HG03558 (cell line): ENCODE measurements at regions not wholly inside any gene's neighbourhood (a gene's known extent, or its start where the extent isn't known, plus 50 kb on each side); places are given as distances from the start of the nearest gene placed in this dataset.

Experiments
- ATAC-seq: cut with Tn5 transposase; IDR thresholded peaks from one replicate; pipeline ENCODE4 v1.9.1; 2021; ENCODE audit warnings: moderate number of reproducible peaks; ENCODE audit not compliant: unreplicated experiment; ENCODE audit errors: extremely low read depth

DNA sequence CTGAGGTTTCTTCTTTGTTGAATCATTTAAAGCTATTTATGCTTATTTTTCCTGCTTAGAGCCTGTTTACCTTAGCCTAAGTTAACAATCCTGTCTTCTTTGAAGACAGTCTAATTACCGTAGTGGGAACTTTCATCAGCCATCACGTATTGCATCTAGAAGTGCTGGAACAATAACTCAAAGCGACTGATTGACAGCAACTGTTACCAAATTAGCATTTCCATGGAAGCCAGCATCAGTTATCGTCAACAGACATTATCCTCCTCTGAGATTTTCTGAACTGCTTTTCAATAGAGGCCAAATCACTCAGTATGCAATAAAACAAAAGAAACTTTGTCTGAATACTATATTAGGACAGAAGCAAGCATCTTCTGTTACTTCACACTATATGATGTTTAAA lies 433.3 kb upstream of the SLITRK1 start:
- ATAC-seq, result no peak

DNA sequence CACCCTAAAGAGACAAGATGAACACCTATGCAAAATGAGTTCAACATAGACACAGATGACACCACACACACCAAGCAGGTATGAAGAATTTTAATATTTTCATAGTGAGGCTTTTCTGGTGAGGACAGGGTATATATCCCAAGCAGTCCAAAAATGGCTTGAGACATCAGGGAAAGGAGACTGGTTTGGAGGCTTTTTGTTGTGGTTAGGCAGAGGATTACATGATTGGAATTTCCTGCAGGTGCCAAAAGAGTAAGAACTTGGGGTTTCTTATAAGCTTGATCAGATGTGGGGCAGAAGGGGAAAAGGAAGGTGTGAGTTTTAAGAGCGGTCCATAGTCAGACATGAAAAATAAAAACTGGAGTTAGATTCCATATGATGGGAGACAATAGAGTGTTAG lies 420.8 kb upstream of the SLITRK1 start:
- no peak for ATAC-seq

DNA sequence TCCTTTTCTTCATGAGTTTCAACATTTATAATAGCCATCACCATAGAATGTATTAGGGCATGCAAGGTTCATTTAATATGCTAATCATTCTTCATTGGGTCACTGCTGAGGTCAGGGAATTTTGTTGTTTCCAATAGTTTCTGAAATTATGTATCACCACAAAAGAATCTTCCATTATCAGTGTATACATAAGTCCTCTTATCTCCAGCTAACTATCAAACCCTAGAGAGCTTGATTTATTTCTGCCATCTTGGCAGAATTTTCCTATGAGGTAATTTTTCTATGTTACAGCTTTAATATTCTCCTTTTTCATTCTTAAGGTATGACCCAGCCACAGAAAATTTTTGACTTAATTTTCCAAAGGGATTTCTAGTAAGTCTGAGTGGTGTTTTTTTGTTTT lies 415.0 kb upstream of the SLITRK1 start:
- no peak for ATAC-seq

DNA sequence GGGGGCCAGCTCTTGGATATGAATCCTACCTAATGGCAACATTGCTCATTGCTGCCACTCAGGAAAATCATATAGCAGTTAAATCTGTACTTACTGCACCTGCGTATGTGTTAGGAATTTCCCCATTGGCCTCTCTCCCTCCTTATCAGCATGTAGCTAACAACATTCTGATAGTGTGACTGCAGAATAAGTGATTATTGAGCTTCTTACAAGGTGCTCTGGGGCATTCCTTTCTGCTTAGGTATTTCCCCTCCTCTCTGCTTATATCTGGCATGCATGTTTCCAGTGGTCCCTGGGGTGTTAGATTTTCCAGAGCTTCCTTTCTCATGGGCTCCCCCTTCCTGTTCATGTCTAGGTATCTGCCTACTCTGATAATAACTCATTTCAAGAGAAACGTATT lies 414.1 kb upstream of the SLITRK1 start:
- ATAC-seq, result no peak

DNA sequence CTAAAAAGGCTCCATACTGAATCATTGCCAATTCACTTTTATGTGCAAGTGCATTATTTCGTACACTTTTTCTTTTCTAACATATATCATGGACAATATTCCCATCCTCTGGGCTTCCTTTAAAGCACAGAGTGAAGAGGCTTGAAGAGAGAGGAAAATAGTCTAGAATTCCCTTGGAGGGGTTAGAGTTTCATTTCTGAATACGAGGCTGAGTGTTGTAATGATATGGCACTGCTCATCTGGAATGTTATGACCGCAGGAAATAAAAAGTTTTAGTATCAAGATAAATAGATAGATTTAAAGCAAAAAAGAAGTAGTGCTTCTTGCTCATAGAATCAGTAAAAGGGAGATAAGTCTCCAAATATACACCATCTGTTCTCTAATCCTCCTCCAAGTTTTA lies 412.3 kb upstream of the SLITRK1 start:
- no peak for ATAC-seq

DNA sequence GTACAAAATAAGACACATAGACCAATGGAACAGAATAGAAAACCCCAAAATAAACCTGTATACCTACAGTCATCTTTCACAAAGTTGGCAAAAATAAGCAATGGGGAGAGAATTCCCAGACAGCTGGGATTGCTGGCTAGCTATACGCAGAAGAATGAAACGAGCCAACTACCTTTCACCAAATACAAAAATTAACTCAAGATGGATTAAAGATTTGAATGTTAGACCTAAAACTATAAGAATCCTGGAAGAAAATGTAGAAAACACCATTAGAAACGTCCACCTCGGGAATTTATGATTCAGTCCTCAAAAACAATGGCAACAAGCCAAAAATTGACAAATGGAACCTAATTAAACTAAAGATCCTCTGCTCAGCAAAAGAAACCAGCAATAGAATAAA lies 408.1 kb upstream of the SLITRK1 start:
- ATAC-seq, result no peak

DNA sequence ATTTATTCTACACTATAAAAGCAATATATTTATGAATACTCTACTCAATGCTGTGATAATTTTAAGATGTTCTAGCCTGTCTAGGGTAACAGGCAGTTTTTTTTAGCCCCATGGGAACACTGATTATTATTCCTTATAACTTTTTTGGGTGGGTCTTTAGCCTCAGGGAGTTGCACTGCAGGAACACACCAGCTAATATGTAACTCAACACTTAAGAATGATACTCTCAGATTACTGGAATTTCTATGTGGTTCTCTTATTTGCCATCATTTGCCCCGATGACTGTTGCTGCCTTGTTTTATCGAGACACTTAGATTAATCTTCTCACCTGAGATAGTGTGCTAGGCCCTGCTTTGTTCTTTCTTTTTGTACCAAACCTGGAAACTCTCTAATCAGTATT lies 396.9 kb upstream of the SLITRK1 start:
- ATAC-seq, result no peak

DNA sequence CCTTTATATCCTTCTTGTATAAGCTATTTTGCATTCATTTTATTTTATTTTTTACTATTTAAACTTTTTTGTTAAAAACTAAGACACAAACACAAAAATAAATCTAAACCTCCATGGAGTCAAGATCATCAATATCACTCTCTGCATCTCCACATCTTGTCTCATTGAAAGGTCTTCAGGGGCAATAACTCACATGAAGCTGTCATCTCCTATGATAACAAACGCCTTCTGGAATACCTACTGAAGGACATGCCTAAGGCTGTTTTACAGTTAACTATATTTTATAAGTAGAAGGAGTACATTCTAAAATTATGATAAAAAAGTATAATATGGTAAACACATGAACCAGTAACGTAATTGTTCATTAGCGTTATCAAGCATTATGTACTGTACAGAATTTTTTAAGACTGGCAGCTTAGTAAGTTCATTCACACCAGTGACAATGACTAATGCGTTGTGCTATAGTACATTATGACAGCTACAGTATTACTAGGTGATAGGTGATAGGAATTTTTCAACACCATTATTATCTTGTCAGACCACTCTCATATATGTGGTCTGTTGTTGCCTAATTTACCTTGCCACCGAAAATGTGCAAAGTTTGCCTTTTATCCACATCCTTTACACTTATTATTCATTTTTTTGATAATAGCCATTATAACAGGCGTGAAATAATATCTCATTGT lies 390.7 kb upstream of the SLITRK1 start:
- ATAC-seq, result no peak

DNA sequence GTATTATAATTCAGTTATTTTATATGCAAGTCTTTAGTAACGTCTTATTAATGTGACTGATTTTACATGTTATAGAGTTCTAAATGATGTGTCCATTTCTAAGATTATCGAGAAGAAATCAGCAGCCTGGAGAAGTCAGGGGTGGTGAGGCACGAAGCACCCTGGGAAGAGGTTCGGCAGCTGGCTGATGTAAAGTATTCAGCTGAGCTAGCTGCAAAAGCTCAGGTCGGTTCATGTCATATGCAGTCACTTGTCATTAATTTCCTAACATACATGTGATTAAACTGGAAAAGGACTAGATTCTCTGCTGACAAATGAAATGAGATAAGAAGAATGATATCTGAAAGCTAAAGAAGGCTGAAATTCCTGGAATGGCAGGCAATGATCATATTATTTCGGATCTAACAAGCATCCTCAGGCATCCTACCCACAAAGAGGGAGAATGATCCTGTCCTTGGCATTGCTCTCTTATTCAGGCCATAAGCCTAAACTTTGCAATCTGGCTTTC lies 383.0 kb upstream of the SLITRK1 start:
- ATAC-seq, result no peak

DNA sequence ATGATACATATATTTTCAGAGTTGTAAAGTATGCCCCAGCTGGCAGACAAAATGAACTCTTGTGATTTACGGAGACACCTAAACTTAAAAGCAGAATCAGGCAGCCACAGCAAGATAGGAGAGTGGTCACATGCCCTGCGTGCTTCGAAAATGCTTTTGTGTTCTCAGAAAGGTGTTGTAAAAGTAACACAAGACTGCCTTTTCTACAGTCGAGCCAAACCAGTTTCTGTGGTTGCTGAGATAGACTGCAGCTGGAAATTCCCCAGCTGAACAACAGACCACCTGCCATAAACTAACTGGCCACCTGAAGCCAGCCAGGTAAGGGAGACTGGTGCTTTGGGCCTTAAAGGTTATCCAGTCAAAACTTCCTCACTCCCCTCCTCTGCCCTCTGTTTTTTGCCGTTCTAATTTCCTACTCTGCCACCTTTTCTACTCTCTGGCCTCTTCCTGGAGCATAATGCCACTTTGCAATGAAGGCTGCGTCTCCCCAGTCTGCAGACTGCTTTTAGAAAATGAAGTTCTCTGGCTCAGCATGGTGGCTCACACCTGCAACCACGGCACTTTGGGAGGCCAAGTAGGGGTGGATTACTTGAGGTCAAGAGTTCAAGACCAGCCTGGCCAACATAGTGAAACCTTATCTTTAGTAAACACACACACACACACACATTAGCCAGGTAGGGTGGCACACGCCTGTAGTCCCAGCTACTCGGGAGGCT lies 381.2 kb upstream of the SLITRK1 start:
- ATAC-seq, result no peak

DNA sequence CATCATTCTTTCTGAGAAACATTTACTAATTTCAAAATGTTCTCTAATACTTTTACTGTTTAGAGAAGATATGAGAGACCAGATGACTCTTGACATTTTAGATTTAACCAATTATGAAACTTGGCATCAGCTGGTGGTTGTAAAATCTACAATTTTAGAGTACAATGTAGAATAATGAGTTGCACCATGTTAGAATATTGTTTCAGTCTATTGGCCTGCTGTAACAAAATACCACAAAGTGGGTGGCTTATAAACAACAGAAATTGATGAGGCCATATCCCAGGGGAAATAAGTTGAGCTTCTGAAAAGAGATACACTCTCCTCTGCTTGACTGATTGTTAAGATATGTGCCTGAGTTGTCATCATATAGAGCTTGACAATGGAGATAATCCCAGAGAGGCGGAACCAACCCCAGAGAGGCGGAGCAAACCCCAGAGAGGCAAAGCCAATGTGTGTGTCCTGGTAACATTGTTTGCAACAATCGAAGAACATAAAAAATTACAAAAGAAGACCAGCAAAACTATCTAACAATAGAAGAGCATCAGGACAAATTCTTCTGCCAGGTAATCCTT lies 373.0 kb upstream of the SLITRK1 start:
- ATAC-seq, result no peak

DNA sequence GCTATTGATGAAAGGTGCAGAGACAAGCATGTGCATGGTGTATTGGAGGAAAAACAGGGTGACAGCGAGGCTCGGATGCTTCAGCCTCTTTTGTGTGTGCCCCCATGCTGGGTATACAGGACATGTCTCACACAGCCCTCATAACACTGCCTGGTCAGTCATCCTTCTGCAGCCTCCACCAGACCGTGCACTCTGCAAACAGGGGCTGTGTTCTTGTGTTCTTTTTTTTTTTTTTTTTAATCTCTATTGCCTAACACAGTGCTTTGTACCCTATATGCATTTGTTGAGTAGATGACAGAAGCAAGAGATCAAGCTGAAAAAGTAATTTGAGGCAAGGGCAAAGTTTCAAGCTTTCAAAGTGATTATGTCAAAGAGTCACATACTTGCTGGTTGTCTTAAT lies 367.2 kb upstream of the SLITRK1 start:
- ATAC-seq, result no peak

DNA sequence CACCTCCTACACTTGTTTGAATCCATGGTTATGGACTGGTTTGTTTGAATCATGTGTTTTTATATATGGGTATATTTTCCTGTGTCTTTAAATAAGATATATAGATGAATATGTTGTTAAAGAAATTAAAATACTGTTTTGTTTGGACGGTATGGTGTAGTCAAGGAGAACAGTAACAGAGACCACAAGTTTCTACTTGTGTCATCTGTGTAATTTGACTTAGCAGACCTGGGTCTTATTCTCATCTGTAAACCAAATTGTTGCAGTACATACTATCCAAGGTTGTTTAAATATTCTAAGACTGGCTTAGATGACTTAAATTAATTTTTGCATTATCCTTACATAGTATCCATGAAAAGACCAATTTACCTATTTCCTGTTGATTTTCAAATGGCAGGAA lies 361.1 kb upstream of the SLITRK1 start:
- ATAC-seq, result no peak

DNA sequence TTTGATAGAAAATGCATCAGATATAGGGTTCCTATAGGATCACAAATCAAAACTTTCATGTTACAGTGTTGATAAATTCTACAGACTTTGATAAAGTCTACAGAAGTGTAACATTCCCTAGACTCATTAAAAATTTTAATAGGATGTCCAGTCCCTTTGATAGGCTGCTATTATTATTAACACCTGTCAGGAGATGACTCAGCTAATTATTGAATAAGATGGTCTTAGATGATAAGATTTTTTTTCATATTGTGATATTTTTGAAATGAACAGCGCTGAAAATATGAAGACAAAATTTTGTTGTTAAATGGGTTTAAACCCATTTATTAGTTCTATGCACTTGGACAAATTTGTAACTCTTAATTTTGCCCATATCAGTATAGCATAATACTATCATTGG lies 356.8 kb upstream of the SLITRK1 start:
- no peak for ATAC-seq

DNA sequence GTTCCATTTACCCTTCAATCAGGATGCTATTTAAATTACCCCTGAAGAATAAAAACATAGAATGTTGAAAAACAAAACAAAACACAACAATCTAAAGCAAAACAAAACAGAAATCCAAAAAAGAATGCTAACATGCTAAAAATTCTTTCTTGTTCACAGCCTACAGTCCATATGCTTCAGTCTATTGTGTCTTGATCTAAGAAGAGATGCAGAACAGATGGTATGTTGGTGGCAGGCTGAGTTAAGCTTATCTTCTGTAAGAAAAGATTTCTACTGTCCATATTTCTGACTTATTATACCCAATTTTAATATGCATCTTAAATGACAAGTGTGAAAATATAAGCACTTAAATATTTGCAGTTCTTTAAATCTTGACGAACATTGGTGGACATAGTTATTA lies 356.1 kb upstream of the SLITRK1 start:
- ATAC-seq, result no peak

DNA sequence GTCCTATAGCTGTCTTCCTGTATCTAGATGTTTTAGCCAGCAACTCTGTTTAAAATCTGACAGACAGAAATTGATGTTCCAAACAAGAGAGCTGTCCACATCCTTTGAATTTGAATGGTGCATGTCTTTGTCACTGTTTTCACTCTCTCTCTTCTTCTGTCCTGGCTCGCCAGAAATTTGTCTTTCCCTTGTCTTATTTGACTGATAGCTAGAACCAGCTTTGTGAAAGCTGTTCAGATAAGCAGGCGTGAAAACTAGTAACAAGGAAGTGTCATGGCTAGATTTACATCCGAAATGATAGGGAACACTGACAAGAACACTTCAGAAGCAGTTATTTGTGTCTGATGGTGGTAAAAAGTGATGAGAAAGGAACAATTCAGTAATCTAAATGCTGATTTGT lies 354.9 kb upstream of the SLITRK1 start:
- no peak for ATAC-seq

DNA sequence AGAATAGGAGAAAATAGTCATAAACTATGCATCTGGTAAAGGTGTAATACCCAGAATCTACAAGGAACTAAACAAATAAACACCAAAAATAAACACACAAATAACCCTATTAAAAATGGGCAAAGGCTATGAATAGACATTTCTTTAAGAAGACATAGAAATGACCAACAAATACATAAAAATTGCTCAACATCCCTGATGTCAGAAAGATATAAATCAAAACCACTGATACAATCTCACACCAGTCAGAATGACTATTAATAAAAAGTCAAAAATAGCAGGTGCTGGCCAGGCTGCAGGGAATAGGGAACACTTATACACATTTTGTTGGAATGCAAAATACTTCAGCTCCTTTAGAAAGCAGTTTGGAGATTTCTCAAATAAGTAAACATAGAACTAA lies 352.1 kb upstream of the SLITRK1 start:
- ATAC-seq, result no peak

DNA sequence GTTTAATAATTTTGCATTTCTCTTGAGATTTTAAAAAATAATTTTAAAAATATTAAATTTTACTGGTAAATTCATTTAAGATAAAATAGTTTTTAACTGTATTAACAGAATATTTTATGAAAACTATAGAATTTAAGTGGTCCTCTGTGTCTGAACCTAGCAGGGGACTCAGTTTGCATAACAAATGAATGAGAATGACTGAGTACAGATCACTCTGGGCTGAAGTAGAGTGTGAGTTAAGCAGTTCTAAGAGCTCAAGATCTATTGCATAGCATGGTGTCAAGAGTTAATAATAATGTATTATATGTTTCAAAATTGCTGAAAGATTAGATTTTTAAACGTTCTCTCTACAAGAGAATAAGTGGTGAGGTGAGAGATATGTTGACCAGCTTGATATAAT lies 348.3 kb upstream of the SLITRK1 start:
- ATAC-seq, result no peak

DNA sequence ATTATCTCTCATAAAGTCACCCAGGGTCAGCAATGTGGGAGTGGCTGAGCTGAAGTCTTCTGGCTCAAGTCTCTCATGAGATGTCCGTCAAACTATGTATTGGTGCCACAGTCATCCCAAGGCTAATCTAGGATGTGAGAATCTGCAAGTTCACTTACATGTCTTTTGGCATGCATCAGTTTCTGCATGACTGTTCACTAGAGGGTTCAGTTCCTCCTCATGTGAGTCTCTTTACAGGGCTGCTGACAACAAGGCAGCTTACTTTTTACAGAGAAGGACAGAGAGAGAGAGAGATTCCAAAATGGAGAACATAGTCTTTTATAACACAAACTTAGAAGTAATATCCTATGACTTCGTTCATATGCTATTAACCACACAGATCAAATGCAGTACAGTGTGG lies 328.8 kb upstream of the SLITRK1 start:
- ATAC-seq, result no peak

DNA sequence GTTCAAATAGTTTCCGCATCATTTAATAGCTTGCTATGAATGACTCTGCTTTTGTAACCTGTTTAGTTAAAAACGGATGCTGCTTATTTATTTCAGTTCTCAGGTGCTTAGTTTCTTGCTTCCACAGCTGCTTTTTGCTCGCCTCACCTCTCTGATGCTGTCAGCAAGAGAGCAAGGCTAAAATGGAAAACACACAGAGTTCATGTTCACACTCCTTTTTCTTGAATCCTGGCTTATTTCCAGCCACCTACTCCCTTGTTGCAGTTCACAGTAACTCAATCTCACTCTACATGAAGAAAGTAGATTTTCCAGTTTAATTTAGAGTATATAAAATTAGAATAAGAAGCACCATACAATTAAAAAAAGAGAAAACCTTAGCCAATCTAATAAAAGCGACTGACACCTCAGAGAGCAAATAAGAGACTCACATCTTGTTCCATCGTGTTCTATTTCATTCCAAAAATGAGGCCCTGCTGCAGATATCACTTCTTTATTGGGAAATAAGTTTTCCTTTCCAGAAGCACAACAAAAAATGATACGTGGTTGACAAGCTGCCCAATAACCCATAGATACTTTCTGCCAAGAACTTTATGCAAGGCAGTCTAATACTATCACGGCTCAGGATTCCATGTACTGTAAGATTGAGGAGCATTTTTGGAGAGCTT lies 326.1 kb upstream of the SLITRK1 start:
- ATAC-seq, result no peak

DNA sequence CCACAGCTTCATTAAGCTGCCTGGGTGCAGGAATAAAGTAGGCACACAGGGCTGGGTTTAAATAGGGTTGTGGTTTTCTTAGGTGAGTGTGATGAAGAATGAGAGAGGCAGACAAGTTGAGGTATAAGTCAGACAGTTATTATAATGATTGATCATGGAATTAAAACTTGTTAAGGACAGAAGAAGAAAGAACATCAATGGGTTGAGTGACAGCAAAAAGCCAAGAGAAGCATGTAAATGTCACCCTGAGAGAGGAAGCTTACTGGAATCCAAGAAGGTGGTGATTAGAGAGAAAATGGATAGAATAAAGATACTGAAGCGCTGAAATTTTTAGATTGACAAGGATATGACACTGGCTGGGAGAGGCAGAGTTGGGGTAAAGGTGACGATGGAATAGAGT lies 325.2 kb upstream of the SLITRK1 start:
- no peak for ATAC-seq
